ENCODE measurements at regions not wholly inside any gene's neighbourhood (a gene's known extent, or its start where the extent isn't known, plus 50 kb on each side); places are given as distances from the start of the nearest gene placed in this dataset.

- TF ChIP-seq, protein P1, sequence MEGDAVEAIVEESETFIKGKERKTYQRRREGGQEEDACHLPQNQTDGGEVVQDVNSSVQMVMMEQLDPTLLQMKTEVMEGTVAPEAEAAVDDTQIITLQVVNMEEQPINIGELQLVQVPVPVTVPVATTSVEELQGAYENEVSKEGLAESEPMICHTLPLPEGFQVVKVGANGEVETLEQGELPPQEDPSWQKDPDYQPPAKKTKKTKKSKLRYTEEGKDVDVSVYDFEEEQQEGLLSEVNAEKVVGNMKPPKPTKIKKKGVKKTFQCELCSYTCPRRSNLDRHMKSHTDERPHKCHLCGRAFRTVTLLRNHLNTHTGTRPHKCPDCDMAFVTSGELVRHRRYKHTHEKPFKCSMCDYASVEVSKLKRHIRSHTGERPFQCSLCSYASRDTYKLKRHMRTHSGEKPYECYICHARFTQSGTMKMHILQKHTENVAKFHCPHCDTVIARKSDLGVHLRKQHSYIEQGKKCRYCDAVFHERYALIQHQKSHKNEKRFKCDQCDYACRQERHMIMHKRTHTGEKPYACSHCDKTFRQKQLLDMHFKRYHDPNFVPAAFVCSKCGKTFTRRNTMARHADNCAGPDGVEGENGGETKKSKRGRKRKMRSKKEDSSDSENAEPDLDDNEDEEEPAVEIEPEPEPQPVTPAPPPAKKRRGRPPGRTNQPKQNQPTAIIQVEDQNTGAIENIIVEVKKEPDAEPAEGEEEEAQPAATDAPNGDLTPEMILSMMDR (IDR thresholded peaks at IDR 0.05; ENCODE audit: low read depth, low read length, poor library complexity, severe bottlenecking) = no peak
- no peak for TF ChIP-seq EZH2phosphoT487 (IDR thresholded peaks at IDR 0.05; ENCODE audit: borderline replicate concordance, low read length)
- no peaks in the 10 kb centered on the region for H3F3A ChIP-seq (ENCODE audit: control insufficient read depth, insufficient read depth)
These were observed 398.0 kb downstream of the BTBD3 start for GRCh38 chr20:12315652-12316051.

DNA sequence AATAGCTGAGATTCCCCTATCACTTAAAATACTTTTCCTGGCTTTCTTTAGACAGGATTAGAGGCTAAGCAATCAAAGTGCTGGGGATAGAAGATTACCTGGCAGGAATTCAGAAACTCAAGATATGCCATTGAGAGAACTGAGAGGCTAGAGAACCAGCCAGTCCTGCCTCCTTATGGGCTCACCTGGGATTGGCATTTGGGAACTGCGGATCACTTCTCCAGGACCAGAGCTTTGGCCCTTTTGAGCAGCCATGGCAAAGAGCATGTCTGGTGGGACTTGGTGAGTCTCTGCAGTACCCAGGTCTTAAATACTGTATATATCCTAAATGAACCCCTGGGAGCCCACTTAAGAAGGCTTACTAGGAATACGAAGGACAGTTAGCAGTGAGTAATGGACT, 399.1 kb downstream of the BTBD3 start:
- no peaks in the 10 kb centered on the region; the same call in 1 of the 2 replicates for H3K9me3 ChIP-seq (ENCODE audit: control insufficient read depth, insufficient read depth, low read length)
- no peak overlapping the region for H3K4me2 ChIP-seq (ENCODE audit: low read length)
- H3K27ac ChIP-seq (ENCODE audit: low read depth, low read length) = no peak overlapping the region
- no peak overlapping the region for H3K4me3 ChIP-seq (ENCODE audit: low read length)
- no peaks in the 10 kb centered on the region for H3K4me1 ChIP-seq (ENCODE audit: control insufficient read depth, low read length)
- TF ChIP-seq EZH2phosphoT487 (IDR thresholded peaks at IDR 0.05; ENCODE audit: borderline replicate concordance, low read length) = no peak
- TF ChIP-seq, protein P1 (IDR thresholded peaks at IDR 0.05; ENCODE audit: low read depth, low read length, poor library complexity, severe bottlenecking) = no peak
- H3K79me2 ChIP-seq (ENCODE audit: control insufficient read depth, low read length) = no peaks in the 10 kb centered on the region
- H3K36me3 ChIP-seq (ENCODE audit: control insufficient read depth, low read length) = no peaks in the 10 kb centered on the region
- H3K9me2 ChIP-seq (replicated peaks; ENCODE audit: control insufficient read depth, low read length) = no peaks in the 10 kb centered on the region
- no peaks in the 10 kb centered on the region for H4K20me1 ChIP-seq (ENCODE audit: control insufficient read depth, insufficient read depth, low read depth, low read length)
- no peaks in the 10 kb centered on the region for H3F3A ChIP-seq (ENCODE audit: control insufficient read depth, insufficient read depth)
- H3K27me3 ChIP-seq (ENCODE audit: control insufficient read depth, low read length) = no peaks in the 10 kb centered on the region

More at GRCh38 chr20:12315652-12316051, 398.0 kb downstream of the BTBD3 start:
- H3K4me1 ChIP-seq (ENCODE audit: control insufficient read depth, low read length) = no peaks in the 10 kb centered on the region
- H3K4me3 ChIP-seq (ENCODE audit: low read length) = no peak overlapping the region
- H3K9me2 ChIP-seq (replicated peaks; ENCODE audit: control insufficient read depth, low read length) = no peaks in the 10 kb centered on the region
- H4K20me1 ChIP-seq (ENCODE audit: control insufficient read depth, insufficient read depth, low read depth, low read length) = no peaks in the 10 kb centered on the region
- no peaks in the 10 kb centered on the region; the same call in 1 of the 2 replicates for H3K9me3 ChIP-seq (ENCODE audit: control insufficient read depth, insufficient read depth, low read length)
- H3K36me3 ChIP-seq (ENCODE audit: control insufficient read depth, low read length) = no peaks in the 10 kb centered on the region
- no peaks in the 10 kb centered on the region for H3K27me3 ChIP-seq (ENCODE audit: control insufficient read depth, low read length)
- no peak overlapping the region for H3K4me2 ChIP-seq (ENCODE audit: low read length)
- H3K79me2 ChIP-seq (ENCODE audit: control insufficient read depth, low read length) = no peaks in the 10 kb centered on the region
- no peak overlapping the region for H3K27ac ChIP-seq (ENCODE audit: low read depth, low read length)

DNA sequence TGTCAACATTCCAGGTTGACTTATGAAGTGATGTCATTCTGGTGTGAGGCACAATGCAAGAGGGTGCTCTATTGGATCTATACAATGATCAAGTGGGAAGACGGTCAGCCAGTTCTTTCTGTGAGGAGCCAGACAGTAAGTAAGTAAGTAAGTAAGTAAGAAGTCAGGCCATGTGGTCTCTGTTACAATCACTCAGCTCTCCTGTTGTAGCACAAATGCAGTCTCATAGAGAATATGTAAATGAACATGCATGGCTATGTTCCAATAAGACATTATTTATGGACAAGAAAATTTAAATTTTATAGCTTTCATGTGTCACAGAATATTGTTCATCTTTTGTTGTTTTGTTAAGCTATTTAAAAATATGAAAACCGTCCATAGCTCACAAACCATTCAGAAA, 399.7 kb downstream of the BTBD3 start:
- H3F3A ChIP-seq (ENCODE audit: control insufficient read depth, insufficient read depth) = no peaks in the 10 kb centered on the region

More for the DNA sequence above, 399.7 kb downstream of the BTBD3 start:
- Histone ChIP-seq H3K9me3 (ENCODE audit: control insufficient read depth, insufficient read depth, low read length) (no peaks in the 10 kb centered on the region; the same call in 1 of the 2 replicates), H4K20me1 (ENCODE audit: control insufficient read depth, insufficient read depth, low read depth, low read length) (no peaks in the 10 kb centered on the region), H3K36me3 (ENCODE audit: control insufficient read depth, low read length) (no peaks in the 10 kb centered on the region), H3K79me2 (ENCODE audit: control insufficient read depth, low read length) (no peaks in the 10 kb centered on the region), H3K27ac (ENCODE audit: low read depth, low read length) (no peak overlapping the region), H3K9me2 (replicated peaks; ENCODE audit: control insufficient read depth, low read length) (no peaks in the 10 kb centered on the region), H3K4me2 (ENCODE audit: low read length) (no peak overlapping the region), H3K4me1 (ENCODE audit: control insufficient read depth, low read length) (no peaks in the 10 kb centered on the region), H3K27me3 (ENCODE audit: control insufficient read depth, low read length) (no peaks in the 10 kb centered on the region), H3K4me3 (ENCODE audit: low read length) (no peak overlapping the region)
- TF ChIP-seq EZH2phosphoT487 (IDR thresholded peaks at IDR 0.05; ENCODE audit: borderline replicate concordance, low read length) = no peak
- TF ChIP-seq, protein P1 (IDR thresholded peaks at IDR 0.05; ENCODE audit: low read depth, low read length, poor library complexity, severe bottlenecking) = no peak

All from DOHH2 (cell line).